HG03108 (cell line): ENCODE measurements at regions not wholly inside any gene's neighbourhood (a gene's known extent, or its start where the extent isn't known, plus 50 kb on each side); places are given as distances from the start of the nearest gene placed in this dataset.
"Not testable (repeated sequence)": the region's sequence is repeated elsewhere in the genome, so short reads cannot be mapped to it uniquely, and the experiment has no call there.

Experiments
- ATAC-seq: cut with Tn5 transposase; IDR thresholded peaks from one replicate; pipeline ENCODE4 v1.9.1; 2021; ENCODE audit warnings: moderate library complexity; ENCODE audit not compliant: unreplicated experiment

DNA sequence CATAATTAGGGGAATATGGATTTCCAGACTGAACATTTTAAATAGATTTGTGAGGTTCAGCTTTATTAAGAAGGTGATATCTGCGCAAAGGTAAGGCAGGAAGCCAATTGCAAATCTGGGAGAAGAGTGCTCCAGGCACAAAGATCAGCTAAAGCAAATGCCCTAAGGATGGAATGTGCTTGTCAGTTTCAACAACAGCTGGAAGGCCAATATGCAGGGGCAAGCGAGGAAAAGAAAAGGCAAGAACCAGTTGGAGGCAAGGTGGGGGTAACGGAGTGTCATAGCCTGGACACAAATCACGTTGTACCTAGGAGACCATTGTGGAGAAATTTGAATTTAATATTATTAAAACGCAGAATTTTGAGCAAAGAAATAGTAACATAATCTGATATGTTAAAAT is 1710.3 kb upstream of the PCDH7 start:
- no peak for ATAC-seq

- ATAC-seq = no peak
These were observed 1706.8 kb upstream of the PCDH7 start for GRCh38 chr4:29013341-29013740.

DNA sequence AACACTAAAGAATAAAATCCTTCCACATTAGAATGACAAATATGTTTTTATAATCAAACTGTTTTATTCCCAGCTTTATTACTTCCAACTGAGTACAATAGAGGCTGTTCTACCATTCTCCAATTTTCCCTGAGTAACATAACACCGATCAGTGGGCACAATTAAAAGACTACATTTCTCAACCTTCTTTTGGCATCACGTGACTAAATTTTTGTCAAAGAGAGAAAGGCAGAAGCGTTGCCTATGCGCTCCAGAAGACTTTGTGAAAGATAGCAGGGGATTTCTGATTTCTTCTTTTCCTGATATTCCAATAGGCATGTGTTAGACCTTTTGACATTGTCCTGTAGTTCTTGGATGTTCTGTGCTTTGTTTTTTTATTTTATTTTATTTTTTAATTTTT is 1705.6 kb upstream of the PCDH7 start:
- no peak for ATAC-seq

- ATAC-seq = no peak
These were observed 1686.5 kb upstream of the PCDH7 start for GRCh38 chr4:29033703-29034102.

DNA sequence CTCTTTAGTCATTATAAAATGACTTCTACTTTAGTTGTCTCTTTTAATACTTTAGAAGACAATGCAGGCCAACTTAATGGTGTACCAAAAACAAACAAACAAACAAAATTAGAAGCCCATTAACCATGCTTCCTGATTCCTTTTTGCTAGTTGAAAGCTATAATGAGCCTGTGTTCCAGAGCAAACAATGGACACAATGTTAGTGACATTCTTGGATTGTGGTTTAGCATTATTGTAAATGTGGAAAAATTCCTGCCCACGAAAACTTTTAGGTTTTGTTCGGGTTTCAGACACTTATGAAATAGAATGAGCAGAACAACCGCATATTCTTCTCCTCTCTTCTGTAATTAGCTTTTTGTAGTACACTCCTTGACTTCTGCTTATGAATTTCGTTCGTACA is 1682.7 kb upstream of the PCDH7 start:
- no peak for ATAC-seq

DNA sequence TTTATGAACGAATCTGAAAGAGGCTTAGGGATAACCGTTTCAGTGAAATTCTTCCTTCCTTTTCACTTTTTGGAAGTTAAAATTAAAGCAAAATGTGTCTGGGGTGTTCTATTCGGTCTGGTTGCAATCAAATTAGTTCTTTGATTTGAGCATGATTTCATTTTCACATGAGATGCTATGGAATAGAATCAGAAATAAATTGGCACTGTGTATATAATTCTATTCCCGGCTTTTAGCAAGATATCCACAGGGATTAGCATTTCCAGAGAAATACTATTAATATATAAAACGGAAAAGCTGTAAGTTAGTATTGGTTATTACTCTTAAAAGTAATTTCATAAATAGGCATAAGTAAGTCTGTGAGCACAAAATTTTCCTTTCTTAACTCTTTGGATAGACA is 1676.8 kb upstream of the PCDH7 start:
- ATAC-seq = no peak

DNA sequence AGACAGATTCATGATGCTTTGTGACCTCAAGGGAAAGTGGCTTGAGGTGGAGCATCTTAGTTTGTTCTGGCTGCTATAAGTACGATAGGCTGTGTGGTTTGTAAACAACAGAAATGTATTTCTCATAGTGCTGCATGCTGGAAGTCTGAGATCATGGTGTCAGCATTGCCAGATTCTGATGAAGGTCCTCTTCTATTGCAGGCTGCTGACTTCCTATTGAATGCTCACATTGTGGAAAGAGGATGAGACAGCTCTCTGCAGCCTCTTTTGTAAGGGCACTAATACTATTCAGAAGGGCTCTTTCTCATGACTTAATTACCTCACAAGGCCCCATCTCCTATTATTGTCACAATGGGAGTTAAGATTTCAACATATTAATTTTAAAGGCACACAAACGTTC is 1674.0 kb upstream of the PCDH7 start:
- no peak for ATAC-seq

DNA sequence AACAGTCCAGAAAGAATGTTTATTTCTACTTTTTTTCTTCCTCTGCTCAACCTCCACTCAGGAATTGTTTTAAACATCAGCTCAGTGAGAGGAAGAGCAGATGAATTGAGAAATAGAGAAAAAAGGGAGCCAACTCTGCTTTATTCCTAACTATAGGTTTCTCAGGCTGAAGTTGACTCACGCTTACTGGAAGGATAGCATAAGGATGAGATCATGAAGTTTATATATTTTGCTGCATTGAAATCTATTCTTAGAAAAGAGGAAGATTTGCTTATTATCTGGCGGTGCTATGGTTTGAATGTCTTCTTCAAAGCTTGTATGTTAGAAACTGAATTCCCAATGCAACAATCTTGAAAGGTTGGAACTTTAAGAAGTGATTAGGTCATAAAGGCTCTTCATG is 1673.4 kb upstream of the PCDH7 start:
- no peak for ATAC-seq

DNA sequence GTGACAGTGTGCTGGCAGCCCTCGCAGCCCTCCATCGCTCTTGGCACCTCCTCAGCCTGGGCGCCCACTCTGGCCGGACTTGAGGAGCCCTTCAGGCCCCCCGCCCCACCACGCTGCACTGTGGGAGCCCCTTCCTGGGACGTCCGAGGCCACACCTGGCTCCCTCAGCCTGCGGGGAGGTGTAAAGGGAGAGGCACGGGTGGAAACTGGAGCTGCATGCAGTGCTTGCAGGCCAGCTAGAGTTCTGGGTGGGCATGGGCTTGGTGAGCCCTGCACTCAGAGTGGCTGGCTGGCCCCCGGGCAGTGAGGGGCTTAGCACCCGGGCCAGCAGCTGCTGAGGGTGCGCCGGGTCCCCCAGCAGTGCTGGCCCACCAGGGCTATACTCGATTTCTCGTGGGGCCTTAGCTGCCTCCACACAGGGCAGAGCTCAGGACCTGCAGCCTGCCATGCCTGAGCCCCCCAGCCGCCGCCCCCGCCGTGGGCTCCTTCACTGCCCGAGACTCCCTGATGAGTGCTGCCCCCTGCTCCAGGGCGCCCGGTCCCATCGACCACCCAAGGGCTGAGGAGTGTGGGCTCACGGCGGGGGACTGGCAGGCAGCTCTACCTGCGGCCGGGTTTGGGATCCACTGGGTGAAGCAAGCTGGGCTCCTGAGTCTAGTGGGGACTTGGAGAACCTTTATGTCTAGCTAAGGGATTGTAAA is 1672.7 kb upstream of the PCDH7 start:
- ATAC-seq = no peak

- no peak for ATAC-seq
These were observed 1668.7 kb upstream of the PCDH7 start for GRCh38 chr4:29051381-29051965.

DNA sequence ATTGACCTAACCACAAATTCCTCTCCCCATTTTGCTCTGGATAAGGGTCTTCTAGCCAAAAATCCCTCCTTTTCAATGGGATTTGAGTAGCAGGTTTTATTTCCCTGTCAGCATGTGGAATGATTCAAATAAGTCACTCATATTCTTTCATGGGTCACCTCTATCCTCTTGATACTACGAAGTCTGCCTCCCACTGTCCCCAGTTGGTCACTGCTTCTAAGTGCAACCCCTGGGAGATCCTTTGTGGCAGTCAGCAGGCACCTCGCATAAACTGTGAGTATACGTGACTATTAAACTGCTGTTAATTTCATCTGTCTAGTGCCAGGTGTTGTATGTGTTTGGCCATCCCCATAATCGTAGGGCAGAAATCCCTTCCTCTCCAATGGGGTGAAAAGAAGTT is 1667.9 kb upstream of the PCDH7 start:
- ATAC-seq = no peak

DNA sequence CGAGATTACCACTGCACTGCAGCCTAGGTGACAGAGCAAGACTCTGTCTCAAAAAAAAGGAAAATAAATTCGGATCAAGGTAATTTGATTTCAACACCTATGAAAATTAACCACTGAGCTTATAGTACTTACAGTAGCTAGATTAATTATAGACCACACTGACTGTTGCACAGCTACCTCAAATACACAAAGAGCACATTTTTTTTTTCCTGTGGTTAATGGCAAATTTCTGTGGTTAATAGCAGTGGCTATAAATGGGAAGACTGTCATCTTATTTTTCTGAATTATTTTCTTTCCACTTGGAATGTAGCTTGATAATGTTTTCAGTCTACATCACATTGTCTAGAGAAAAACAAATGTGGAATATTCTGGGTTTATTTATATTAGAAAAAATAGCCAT is 1661.6 kb upstream of the PCDH7 start:
- ATAC-seq = no peak

- ATAC-seq = no peak
These were observed 1653.3 kb upstream of the PCDH7 start for GRCh38 chr4:29066861-29067260.

DNA sequence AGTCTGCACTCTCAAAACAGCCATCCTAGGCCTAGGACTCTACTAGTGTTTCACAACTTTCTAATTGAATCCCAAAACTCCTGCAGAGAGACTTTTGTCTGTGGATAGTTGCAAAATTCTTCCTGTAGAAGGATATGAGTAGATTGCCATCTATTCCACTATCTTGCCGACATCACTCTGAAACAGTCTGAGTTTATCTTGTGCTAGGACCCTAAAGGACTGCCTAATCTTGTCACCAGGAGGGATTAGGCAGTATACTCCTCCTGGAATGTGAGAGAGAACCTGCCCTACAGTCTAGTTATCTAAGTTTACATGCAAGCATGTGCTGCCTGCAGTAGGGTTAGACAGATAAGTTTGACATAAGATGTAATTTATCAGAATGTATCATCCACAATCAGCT is 1646.6 kb upstream of the PCDH7 start:
- no peak for ATAC-seq

DNA sequence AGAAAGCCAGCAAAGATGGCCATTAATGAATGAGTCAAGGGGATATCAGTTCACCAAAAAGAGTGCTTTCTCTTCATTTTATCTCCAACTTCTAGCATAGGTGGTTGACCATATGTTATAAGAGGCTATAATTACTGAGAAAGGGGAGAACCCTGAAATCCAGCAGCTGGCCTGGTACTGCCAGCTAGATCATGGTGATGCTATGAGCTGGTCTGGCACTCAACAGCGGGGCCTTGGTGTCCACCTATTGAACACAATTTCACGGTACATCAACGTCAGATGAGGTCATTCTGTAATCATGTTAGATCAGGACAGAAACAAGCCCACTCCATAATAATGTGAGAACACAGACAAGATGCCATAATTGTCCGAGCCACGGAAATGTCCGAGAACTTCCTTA is 1644.8 kb upstream of the PCDH7 start:
- ATAC-seq = no peak

DNA sequence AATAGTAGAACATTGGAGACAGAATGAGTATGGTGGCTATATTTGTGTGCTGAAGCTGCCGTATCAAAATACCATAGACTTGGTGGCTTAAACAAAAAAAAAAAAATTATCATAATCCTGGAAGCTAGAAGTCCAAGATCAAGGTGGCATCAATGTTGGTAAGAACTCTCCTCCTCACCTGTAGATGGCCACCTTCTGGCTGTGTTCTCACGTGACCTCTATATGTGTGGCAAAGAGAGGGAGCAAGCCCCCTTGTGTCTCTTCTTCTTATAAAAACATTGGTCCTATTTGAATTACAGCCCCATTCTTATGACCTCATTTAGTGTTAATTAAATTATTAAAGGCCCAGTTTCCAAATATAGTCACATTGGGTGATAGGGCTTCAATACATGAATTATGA is 1640.9 kb upstream of the PCDH7 start:
- no peak for ATAC-seq

GRCh38 chr4:29081234-29081955 is 1638.8 kb upstream of the PCDH7 start:
- no peak for ATAC-seq

DNA sequence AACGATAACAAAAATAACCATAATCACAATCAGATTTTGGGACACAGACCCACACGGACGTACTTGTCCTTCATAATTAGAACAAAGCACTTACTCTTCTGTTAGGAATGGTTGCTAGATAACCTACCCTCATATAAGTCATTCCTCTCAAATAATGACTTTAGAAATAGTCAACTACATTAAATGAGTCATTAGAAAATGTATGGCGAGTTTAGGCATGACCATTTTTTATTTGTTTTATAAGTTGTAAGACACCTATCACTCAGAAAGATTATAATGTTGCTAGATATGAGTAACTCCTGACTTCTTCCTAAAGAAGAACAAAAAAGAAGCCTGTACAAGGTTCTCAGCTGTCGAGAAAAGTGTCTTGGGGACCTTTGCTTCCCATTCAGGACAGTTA is 1637.5 kb upstream of the PCDH7 start:
- no peak for ATAC-seq

- no peak for ATAC-seq
These were observed 1634.4 kb upstream of the PCDH7 start for GRCh38 chr4:29085748-29086147.

GRCh38 chr4:29104694-29105093 is 1615.5 kb upstream of the PCDH7 start:
- no peak for ATAC-seq

DNA sequence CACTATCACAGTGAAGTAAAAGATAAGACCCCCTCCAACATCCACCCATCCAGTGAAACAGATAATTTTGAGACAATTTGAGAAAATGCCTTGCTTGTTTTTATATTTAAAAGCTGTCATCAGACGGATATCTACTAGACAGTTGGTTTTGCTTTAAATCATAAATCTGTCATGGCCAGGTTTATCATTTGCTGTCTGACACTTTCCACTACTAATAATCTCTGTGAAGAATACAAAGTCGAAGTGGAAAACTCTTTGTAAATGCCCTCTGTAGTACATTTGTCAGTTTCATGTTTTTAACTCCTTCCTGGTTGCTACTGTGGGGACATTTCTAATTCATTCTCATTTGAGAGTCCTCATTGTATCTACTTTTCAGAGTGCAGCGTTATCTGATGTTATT is 1606.2 kb upstream of the PCDH7 start:
- ATAC-seq = no peak

DNA sequence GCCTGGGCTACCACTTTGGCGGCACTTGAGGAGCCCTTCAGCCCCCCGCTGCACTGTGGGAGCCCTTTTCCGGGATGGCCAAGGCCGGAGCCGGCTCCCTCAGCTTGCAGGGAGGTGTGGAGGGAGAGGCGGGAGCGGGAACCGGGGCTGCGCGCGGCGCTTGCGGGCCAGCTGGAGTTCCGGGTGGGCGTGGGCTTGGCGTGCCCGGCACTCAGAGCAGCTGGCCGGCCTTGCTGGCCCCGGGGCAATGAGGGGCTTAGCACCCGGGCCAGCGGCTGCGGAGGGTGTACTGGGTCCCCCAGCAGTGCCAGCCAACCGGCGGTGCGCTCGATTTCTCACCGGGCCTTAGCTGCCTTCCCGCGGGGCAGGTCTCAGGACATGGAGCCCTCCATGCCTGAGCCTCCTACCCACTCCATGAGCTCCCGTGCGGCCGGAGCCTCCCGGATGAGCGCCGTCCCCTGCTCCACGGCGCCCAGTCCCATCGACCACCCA is 1602.9 kb upstream of the PCDH7 start:
- not testable (repeated sequence) for ATAC-seq
